ENCODE measurements at regions not wholly inside any gene's neighbourhood (a gene's known extent, or its start where the extent isn't known, plus 50 kb on each side); places are given as distances from the start of the nearest gene placed in this dataset.
"Not testable (repeated sequence)": the region's sequence is repeated elsewhere in the genome, so short reads cannot be mapped to it uniquely, and the experiment has no call there.

DNA sequence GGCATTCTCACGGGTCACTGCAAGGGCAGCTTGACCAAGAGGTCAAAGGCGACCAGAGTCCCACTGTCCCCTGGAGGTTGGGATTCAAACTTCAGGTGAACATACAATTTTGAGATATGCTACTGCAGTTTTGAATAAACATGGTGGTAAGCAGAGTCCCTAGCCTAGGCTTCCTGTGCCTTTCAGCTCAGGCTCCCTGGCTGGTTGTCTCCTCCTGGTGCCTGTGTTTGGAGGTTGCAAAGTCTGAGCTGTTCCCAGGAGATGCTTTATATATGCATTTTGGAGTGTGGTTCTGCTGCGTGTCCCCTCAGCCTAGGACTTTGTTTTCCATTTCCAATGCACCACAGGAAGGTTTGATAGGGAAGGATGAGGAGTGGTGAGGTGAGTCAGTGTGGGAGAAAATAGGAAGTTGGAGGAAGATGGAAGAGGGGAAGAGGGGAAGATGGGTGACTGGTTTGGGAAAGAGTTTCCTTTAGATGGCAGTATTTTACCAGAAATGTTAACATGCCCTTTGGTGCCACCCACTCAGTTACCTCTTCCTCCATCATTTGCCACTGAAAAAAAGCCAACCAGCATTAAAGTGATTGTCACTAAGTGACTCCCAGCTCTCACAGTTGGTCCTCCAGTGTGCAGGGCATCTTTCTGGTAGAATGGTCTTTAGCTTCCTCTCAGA lies 211.7 kb upstream of the AGTR2 start:
- DNase-seq (no peak), ATAC-seq (no peak)
- H3K36me3 Mint-ChIP-seq = no peaks in the 10 kb centered on the region
- H3K4me3 Mint-ChIP-seq = peak overlapping the region in 1 of 10 donors; percentile 4
- no peaks in the 10 kb centered on the region for H3K4me1 Mint-ChIP-seq
- peaks cover 0 to 4% (median 0%) of the 10 kb centered on the region in 9 donors for H3K9me3 Mint-ChIP-seq
- POLR2A ChIA-PET = no interaction called here
- peaks cover 0 to 2% (median 0%) of the 10 kb centered on the region in 5 donors for H3K27me3 Mint-ChIP-seq
- no peak overlapping the region for H3K27ac Mint-ChIP-seq

DNA sequence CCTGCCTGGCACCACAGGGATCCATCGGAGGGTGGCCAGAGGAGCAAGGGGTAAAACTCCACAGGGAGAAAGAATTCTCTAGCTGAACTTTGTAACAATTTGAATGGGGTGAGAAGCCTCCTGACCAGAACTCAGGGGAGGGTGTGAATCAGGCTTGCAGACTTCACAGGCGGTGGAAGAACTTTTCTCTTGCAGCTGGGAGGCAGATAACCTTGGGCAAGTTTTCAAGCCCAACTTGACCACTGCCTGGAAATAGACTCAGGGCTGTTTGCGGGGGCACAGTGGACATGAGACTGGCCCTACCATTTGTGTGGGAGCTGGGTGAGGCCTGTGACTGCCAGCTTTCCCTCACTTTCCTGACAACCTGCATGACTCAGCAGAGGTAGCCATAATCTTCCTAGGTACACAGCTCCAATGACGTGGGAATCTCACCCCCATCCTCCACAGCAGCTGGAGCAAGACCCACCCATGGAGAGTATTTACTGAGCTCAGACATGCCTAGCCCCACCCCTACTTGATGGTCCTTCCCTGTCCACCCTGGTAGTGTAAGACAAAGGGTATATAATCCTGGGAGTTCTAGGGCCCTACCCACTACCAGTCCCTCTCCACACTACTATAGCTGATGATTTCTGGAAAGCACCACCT lies 210.0 kb upstream of the AGTR2 start:
- H3K4me1 Mint-ChIP-seq = no peaks in the 10 kb centered on the region
- POLR2A ChIA-PET = no interaction called here
- peaks cover 0 to 4% (median 0%) of the 10 kb centered on the region in 9 donors for H3K9me3 Mint-ChIP-seq
- no peak overlapping the region for H3K27ac Mint-ChIP-seq
- no peak overlapping the region for H3K4me3 Mint-ChIP-seq
- DNase-seq (no peak), ATAC-seq (no peak)
- no peaks in the 10 kb centered on the region for H3K36me3 Mint-ChIP-seq
- peaks cover 0 to 2% (median 0%) of the 10 kb centered on the region in 5 donors for H3K27me3 Mint-ChIP-seq

DNA sequence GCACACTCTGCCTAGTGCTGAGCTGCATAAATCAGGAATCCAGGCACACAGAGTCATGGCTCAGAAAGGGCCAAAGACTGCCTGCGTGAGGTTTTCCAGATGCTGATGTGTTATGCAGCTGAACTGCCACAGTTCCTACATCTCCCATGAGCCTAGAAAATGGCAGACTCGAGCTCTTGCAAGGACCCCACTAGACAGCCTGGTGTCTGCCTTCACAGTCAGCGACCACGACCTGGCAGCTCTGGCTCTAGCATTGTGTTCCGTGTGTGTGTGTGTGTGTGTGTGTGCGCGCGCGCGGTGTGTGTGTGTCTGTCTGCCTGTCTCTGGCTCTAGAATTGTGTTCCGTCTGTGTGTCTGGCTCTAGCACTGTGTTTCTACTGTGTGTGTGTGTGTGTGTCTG lies 203.6 kb upstream of the AGTR2 start:
- POLR2A ChIA-PET = no interaction called here
- Mint-ChIP-seq H3K27me3 (peaks cover 0 to 7% (median 3%) of the 10 kb centered on the region in 5 donors), H3K36me3 (no peaks in the 10 kb centered on the region)

GRCh38 chrX:115968436-115969252 lies 201.9 kb upstream of the AGTR2 start:
- H3K36me3 Mint-ChIP-seq = no peaks in the 10 kb centered on the region
- H3K9me3 Mint-ChIP-seq = peaks cover 0 to 15% (median 2%) of the 10 kb centered on the region in 9 donors
- no peak overlapping the region for H3K27ac Mint-ChIP-seq
- H3K27me3 Mint-ChIP-seq = peaks cover 0 to 7% (median 2%) of the 10 kb centered on the region in 5 donors
- POLR2A ChIA-PET = no interaction called here
- DNase-seq = no peak
- H3K4me1 Mint-ChIP-seq = no peaks in the 10 kb centered on the region
- no peak for ATAC-seq
- no peak overlapping the region for H3K4me3 Mint-ChIP-seq

More for the DNA sequence above, 203.6 kb upstream of the AGTR2 start:
- Mint-ChIP-seq H3K4me3 (no peak overlapping the region), H3K9me3 (peaks cover 0 to 9% (median 0%) of the 10 kb centered on the region in 9 donors), H3K4me1 (no peaks in the 10 kb centered on the region), H3K27ac (peak overlapping the region in 1 of 10 donors; percentile 4)
- ATAC-seq (no peak), DNase-seq (no peak)

GRCh38 chrX:115970718-115971117 lies 199.8 kb upstream of the AGTR2 start:
- POLR2A ChIA-PET = no interaction called here
- ATAC-seq (no peak), DNase-seq (no peak)
- Mint-ChIP-seq H3K4me3 (no peak overlapping the region), H3K36me3 (peaks cover 0 to 4% (median 0%) of the 10 kb centered on the region in 3 donors), H3K9me3 (peaks cover 0 to 30% (median 12%) of the 10 kb centered on the region in 9 donors), H3K27ac (no peak overlapping the region), H3K4me1 (no peaks in the 10 kb centered on the region), H3K27me3 (peaks cover 0 to 7% (median 2%) of the 10 kb centered on the region in 5 donors)

GRCh38 chrX:115972717-115973116 lies 197.8 kb upstream of the AGTR2 start:
- Mint-ChIP-seq H3K27ac (no peak overlapping the region), H3K4me3 (no peak overlapping the region), H3K27me3 (peaks cover 0 to 5% (median 1%) of the 10 kb centered on the region in 5 donors), H3K9me3 (peaks cover 0 to 27% (median 12%) of the 10 kb centered on the region in 9 donors), H3K36me3 (peaks cover 0 to 4% (median 0%) of the 10 kb centered on the region in 3 donors), H3K4me1 (no peaks in the 10 kb centered on the region)
- ATAC-seq (no peak), DNase-seq (no peak)
- POLR2A ChIA-PET = no interaction called here

DNA sequence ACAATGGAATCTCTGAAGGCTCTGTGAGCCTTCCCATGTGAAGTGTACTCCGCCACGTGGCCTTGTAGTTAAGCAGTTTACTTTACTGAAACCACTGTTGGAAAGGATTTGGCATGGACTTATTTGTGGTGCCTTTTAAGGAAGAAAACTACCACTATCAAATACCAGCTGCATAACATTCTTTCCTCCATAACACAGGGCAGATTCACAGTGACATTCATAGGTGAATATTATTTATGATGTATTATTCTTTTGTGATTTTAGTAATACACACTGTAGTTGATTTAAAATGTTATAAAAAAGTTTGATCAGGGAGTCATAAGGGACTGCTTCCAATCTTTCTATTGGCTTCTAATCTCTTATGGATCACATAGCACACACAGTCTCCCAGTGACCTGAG lies 192.5 kb upstream of the AGTR2 start:
- ATAC-seq (no peak), DNase-seq (no peak)
- Mint-ChIP-seq H3K27me3 (no peaks in the 10 kb centered on the region), H3K36me3 (peaks cover 0 to 4% (median 0%) of the 10 kb centered on the region in 3 donors), H3K4me1 (no peaks in the 10 kb centered on the region), H3K4me3 (no peak overlapping the region), H3K9me3 (peaks cover 0 to 19% (median 7%) of the 10 kb centered on the region in 9 donors), H3K27ac (no peak overlapping the region)
- POLR2A ChIA-PET = no interaction called here

DNA sequence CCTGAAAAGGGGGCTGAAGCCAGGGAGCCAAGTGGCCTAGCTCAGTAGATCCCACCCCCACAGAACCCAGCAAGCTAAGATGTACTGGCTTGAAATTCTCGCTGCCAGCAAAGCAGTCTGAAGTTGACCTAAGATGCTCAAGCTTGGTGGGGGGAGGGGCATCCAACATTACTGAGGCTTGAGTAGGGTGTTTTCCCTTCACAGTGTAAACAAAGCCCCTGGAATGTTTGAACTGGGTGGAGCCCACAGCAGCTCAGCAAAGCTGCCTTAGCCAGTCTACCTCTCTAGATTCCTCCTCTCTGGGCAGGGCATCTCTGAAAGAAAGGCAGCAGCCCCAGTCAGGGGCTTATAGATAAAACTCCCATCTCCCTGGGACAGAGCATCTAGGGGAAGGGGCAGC lies 187.4 kb upstream of the AGTR2 start:
- H3K36me3 Mint-ChIP-seq, DNase-seq, H3K27ac Mint-ChIP-seq, H3K4me3 Mint-ChIP-seq, H3K4me1 Mint-ChIP-seq, ATAC-seq, POLR2A ChIA-PET, H3K27me3 Mint-ChIP-seq: not testable (repeated sequence)
- H3K9me3 Mint-ChIP-seq = peaks cover 0 to 11% (median 2%) of the 10 kb centered on the region in 9 donors

DNA sequence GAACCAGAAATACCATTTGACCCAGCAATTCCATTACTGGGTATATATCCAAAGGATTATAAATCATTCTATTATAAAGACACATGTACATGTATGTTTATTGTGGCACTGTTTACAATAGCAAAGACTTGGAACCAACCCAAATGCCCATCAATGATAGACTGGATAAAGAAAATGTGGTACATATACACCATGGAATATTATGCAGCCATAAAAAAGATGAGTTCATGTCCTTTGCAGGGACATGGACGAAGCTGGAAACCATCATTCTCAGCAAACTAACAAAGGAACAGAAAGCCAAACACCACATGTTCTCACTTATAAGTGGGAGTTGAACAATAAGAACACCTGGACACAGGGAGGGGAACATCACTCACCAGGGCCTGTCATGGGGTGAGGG lies 183.1 kb upstream of the AGTR2 start:
- H3K4me1 Mint-ChIP-seq, H3K36me3 Mint-ChIP-seq, ATAC-seq, DNase-seq, H3K27me3 Mint-ChIP-seq, H3K27ac Mint-ChIP-seq, H3K4me3 Mint-ChIP-seq, POLR2A ChIA-PET: not testable (repeated sequence)
- H3K9me3 Mint-ChIP-seq = peaks cover 0 to 12% (median 2%) of the 10 kb centered on the region in 9 donors

DNA sequence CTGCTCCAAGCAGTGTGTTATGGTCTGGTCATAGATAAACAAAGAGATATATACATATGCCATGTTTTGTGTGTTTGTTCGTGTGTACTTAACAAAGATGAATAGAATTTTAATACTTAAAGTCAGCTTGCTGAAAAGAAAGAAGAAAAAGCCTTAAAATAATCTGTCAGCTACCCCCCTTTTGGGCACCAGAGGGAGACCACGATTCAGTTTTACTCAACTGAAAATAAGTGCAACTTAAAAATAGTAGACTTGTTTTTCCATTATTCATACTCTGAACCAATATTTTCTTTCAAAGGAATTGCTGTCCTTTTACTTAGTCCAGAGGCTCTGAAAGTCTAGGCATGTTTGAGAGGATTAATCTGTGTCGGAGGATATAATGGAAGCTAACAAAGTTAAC lies 181.7 kb upstream of the AGTR2 start:
- POLR2A ChIA-PET = no interaction called here
- Mint-ChIP-seq H3K27me3 (peaks cover 0 to 1% (median 0%) of the 10 kb centered on the region in 5 donors), H3K27ac (no peak overlapping the region), H3K9me3 (peaks cover 0 to 18% (median 3%) of the 10 kb centered on the region in 9 donors), H3K4me3 (no peak overlapping the region), H3K36me3 (no peaks in the 10 kb centered on the region), H3K4me1 (no peaks in the 10 kb centered on the region)
- no peak for DNase-seq
- no peak for ATAC-seq

DNA sequence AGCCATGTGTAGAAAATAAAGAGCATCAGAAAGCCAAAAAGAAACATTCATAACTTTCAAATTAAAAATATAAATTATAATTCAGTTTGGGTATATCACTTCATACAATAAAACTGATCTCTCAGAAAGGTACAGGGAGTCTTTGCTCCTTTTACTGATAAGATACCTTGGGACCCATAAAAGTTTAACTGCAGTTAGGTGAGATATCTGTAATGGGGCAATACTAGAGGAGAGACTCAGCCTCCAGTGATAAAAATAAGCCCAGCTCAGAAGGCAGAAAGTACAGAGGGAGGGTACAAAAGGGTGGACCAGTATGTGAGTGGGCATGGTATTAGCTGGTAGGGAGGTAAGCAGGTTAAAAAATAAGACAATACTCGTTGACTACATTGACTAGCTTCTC lies 180.9 kb upstream of the AGTR2 start:
- no peaks in the 10 kb centered on the region for H3K36me3 Mint-ChIP-seq
- H3K27me3 Mint-ChIP-seq = no peaks in the 10 kb centered on the region
- no peak for DNase-seq
- H3K27ac Mint-ChIP-seq = no peak overlapping the region
- no peak overlapping the region for H3K4me3 Mint-ChIP-seq
- H3K4me1 Mint-ChIP-seq = no peaks in the 10 kb centered on the region
- no peak for ATAC-seq
- H3K9me3 Mint-ChIP-seq = peaks cover 0 to 22% (median 2%) of the 10 kb centered on the region in 9 donors
- POLR2A ChIA-PET = no interaction called here

- H3K27ac Mint-ChIP-seq = no peak overlapping the region
- peaks cover 0 to 11% (median 2%) of the 10 kb centered on the region in 3 donors for H3K36me3 Mint-ChIP-seq
- POLR2A ChIA-PET = no interaction called here
- DNase-seq (no peak), ATAC-seq (no peak)
- peaks cover 0 to 31% (median 8%) of the 10 kb centered on the region in 9 donors for H3K9me3 Mint-ChIP-seq
- H3K27me3 Mint-ChIP-seq = peaks cover 0 to 4% (median 0%) of the 10 kb centered on the region in 5 donors
- no peaks in the 10 kb centered on the region for H3K4me1 Mint-ChIP-seq
- H3K4me3 Mint-ChIP-seq = no peak overlapping the region
Measured at GRCh38 chrX:116009346-116009745, 161.2 kb upstream of the AGTR2 start.
